MM.1S (cell line): ENCODE measurements at regions not wholly inside any gene's neighbourhood (a gene's known extent, or its start where the extent isn't known, plus 50 kb on each side); places are given as distances from the start of the nearest gene placed in this dataset.

Experiments used
- CTCF ChIP-seq: fragments of 300-600 bp; sonication (generic); IDR thresholded peaks from 2 replicates; pipeline ENCODE4 v1.5.1; 2016; ENCODE audit warnings: antibody characterized with exemption, low read length, mixed read lengths
- EZH2phosphoT487 ChIP-seq: fragments of 300-600 bp; sonication (generic); IDR thresholded peaks from 2 replicates; pipeline ENCODE4 v1.6.1; 2018; ENCODE audit warnings: antibody characterized with exemption, low read length

GRCh38 chr1:98461873-98462385, 199.6 kb upstream of the SNX7 start:
- TF ChIP-seq CTCF, result no peak
- TF ChIP-seq EZH2phosphoT487, result no peak
